ENCODE measurements at regions not wholly inside any gene's neighbourhood (a gene's known extent, or its start where the extent isn't known, plus 50 kb on each side); places are given as distances from the start of the nearest gene placed in this dataset.

- TF ChIP-seq CTCF (conservative IDR thresholded peaks at IDR 0.05), result no peak
- no peak for TF ChIP-seq ZFX (IDR thresholded peaks at IDR 0.05)
Observed at GRCh38 chr5:20660588-20660987, 672.6 kb upstream of the CDH18 start.
